ENCODE measurements at regions not wholly inside any gene's neighbourhood (a gene's known extent, or its start where the extent isn't known, plus 50 kb on each side); places are given as distances from the start of the nearest gene placed in this dataset.

DNA sequence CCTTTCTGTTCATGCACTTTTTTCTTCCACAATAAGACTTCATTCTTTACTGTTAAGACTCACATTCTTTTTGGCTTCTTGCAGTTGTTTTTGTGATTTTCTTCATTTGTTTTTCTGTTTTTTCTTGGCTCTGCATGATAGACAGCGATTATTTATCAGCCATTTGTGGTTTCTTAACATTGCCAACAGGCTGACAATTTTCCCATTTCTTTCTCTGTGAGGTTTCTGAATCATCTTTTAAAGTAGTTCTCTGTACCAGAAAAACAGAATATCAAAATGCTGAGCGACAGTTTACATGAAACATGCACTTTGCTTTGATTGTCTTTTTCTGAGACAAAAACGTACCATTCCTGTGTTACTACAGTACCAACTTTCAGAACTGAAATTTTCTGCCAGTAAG, 334.2 kb upstream of the MAGI2 start:
- Histone ChIP-seq H3K4me2 (ENCODE audit: insufficient read depth, low read length) (no peak overlapping the region), H3K9ac (replicated peaks; ENCODE audit: extremely low read depth, insufficient read depth, low read length) (no peak overlapping the region), H3K9me1 (replicated peaks; ENCODE audit: control insufficient read depth, extremely low read depth, insufficient read depth, low read length) (no peaks in the 10 kb centered on the region), H4K20me1 (replicated peaks; ENCODE audit: control insufficient read depth, extremely low read depth, insufficient read depth, low read length) (no peaks in the 10 kb centered on the region), H3K36me3 (ENCODE audit: control insufficient read depth in 2 of 2, extremely low read depth in 1 of 2, insufficient read depth in 2 of 2, low read length in 2 of 2) (no peaks in the 10 kb centered on the region), H3K9me3 (replicated peaks; ENCODE audit: control insufficient read depth, insufficient read depth, low read length) (no peaks in the 10 kb centered on the region), H2AFZ (ENCODE audit: low read depth, low read length) (no peak overlapping the region), H3K79me2 (ENCODE audit: control insufficient read depth, insufficient read depth, low read length) (no peaks in the 10 kb centered on the region), H3K4me3 (replicated peaks in 1 of 3; ENCODE audit: insufficient read depth in 1 of 3, low read depth in 1 of 3, low read length in 3 of 3) (no peak overlapping the region), H3K27me3 (ENCODE audit: control insufficient read depth in 2 of 2, insufficient read depth in 2 of 2, low read length in 2 of 2) (no peaks in the 10 kb centered on the region), H3K4me1 (ENCODE audit: control insufficient read depth, extremely low read depth, insufficient read depth, low read length) (no peaks in the 10 kb centered on the region), H3K27ac (ENCODE audit: insufficient read depth, low read depth, low read length) (no peak overlapping the region)
- POLR2A ChIA-PET: no interaction called here
- TF ChIP-seq EZH2 (IDR thresholded peaks at IDR 0.05; ENCODE audit: borderline replicate concordance, low read depth, low read length, severe bottlenecking): no peak
- CTCF ChIA-PET: interaction anchor here (1.0 to 1.2 kb wide), 2 partner anchors 12 to 19 kb away, joined by 3 to 4 read pairs; no protein-coding TSS in a partner anchor
- no peak for DNase-seq (ENCODE audit: low read depth, low spot score)
- dilution Hi-C loops (cut with MboI; ENCODE audit: extremely low pct_ligation_motif_present, low sequenced_read_pairs): no loop called here
- no peak for FAIRE-seq
- intact Hi-C loops (cut with micrococcal nuclease): no loop called here
- no TSS peak for BruUV-seq (replicated peaks)

DNA sequence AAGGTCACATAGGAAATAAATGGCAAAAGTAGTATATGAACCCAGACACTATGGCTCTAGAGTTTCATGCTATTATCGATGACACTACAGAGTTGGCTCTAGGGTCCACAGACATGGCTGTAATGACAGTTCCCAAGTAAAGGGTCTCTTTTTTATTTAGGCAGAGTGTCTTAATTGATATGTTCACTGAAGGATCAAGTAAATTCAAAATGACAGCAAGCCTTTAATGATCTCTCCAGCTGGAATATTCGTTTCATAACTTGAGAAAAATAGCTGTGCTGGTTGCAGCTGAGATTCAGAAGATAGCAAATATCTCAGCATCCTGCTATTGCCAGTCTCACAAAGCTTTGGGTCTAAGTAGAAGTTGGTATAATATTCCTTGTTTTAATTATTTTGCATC, 333.6 kb upstream of the MAGI2 start:
- intact Hi-C loops (cut with micrococcal nuclease): no loop called here
- Histone ChIP-seq H3K27me3 (ENCODE audit: control insufficient read depth in 2 of 2, insufficient read depth in 2 of 2, low read length in 2 of 2) (no peaks in the 10 kb centered on the region), H3K4me1 (ENCODE audit: control insufficient read depth, extremely low read depth, insufficient read depth, low read length) (no peaks in the 10 kb centered on the region), H4K20me1 (replicated peaks; ENCODE audit: control insufficient read depth, extremely low read depth, insufficient read depth, low read length) (no peaks in the 10 kb centered on the region), H3K9me3 (replicated peaks; ENCODE audit: control insufficient read depth, insufficient read depth, low read length) (no peaks in the 10 kb centered on the region), H3K9ac (replicated peaks; ENCODE audit: extremely low read depth, insufficient read depth, low read length) (no peak overlapping the region), H3K79me2 (ENCODE audit: control insufficient read depth, insufficient read depth, low read length) (no peaks in the 10 kb centered on the region), H3K4me3 (replicated peaks in 1 of 3; ENCODE audit: insufficient read depth in 1 of 3, low read depth in 1 of 3, low read length in 3 of 3) (no peak overlapping the region), H2AFZ (ENCODE audit: low read depth, low read length) (no peak overlapping the region), H3K4me2 (ENCODE audit: insufficient read depth, low read length) (no peak overlapping the region), H3K9me1 (replicated peaks; ENCODE audit: control insufficient read depth, extremely low read depth, insufficient read depth, low read length) (no peaks in the 10 kb centered on the region), H3K36me3 (ENCODE audit: control insufficient read depth in 2 of 2, extremely low read depth in 1 of 2, insufficient read depth in 2 of 2, low read length in 2 of 2) (no peaks in the 10 kb centered on the region), H3K27ac (ENCODE audit: insufficient read depth, low read depth, low read length) (no peak overlapping the region)
- ChIA-PET CTCF (interaction anchor here (1.0 kb wide), 1 partner anchor 19 kb away, joined by 3 read pairs; no protein-coding TSS in a partner anchor), POLR2A (no interaction called here)
- dilution Hi-C loops (cut with MboI; ENCODE audit: extremely low pct_ligation_motif_present, low sequenced_read_pairs): no loop called here
- DNase-seq (ENCODE audit: low read depth, low spot score) (no peak), FAIRE-seq (no peak)
- TF ChIP-seq POLR2A (IDR thresholded peaks at IDR 0.05; ENCODE audit: low read depth, low read length) (no peak), JUN (IDR thresholded peaks at IDR 0.05; ENCODE audit: borderline replicate concordance, insufficient read depth, insufficient read length, low read depth) (no peak), GATA2 (IDR thresholded peaks at IDR 0.05; ENCODE audit: insufficient read depth, insufficient read length, low read depth, low read length) (no peak), FOS (IDR thresholded peaks at IDR 0.05; ENCODE audit: borderline replicate concordance, insufficient read depth, low read length) (no peak), MYC (IDR thresholded peaks at IDR 0.05; ENCODE audit: low read depth, low read length) (no peak), POLR2AphosphoS5 (IDR thresholded peaks at IDR 0.05; ENCODE audit: insufficient read depth, low read depth, low read length) (no peak), EZH2 (IDR thresholded peaks at IDR 0.05; ENCODE audit: borderline replicate concordance, low read depth, low read length, severe bottlenecking) (no peak)
- TF ChIP-seq, protein P1, sequence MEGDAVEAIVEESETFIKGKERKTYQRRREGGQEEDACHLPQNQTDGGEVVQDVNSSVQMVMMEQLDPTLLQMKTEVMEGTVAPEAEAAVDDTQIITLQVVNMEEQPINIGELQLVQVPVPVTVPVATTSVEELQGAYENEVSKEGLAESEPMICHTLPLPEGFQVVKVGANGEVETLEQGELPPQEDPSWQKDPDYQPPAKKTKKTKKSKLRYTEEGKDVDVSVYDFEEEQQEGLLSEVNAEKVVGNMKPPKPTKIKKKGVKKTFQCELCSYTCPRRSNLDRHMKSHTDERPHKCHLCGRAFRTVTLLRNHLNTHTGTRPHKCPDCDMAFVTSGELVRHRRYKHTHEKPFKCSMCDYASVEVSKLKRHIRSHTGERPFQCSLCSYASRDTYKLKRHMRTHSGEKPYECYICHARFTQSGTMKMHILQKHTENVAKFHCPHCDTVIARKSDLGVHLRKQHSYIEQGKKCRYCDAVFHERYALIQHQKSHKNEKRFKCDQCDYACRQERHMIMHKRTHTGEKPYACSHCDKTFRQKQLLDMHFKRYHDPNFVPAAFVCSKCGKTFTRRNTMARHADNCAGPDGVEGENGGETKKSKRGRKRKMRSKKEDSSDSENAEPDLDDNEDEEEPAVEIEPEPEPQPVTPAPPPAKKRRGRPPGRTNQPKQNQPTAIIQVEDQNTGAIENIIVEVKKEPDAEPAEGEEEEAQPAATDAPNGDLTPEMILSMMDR (IDR thresholded peaks at IDR 0.05; ENCODE audit: extremely low read depth in 1 of 2, insufficient read depth in 1 of 2, low read depth in 1 of 2, low read length in 2 of 2): no peak
- TF ChIP-seq, protein P2, sequence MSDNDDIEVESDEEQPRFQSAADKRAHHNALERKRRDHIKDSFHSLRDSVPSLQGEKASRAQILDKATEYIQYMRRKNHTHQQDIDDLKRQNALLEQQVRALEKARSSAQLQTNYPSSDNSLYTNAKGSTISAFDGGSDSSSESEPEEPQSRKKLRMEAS (IDR thresholded peaks at IDR 0.05; ENCODE audit: insufficient read depth, insufficient read length): no peak
- BruUV-seq (replicated peaks): no TSS peak

All from endothelial cell of umbilical vein (primary cell).